Fibroblast of pulmonary artery (primary cell): ENCODE measurements at regions not wholly inside any gene's neighbourhood (a gene's known extent, or its start where the extent isn't known, plus 50 kb on each side); places are given as distances from the start of the nearest gene placed in this dataset.
"Not testable (repeated sequence)": the region's sequence is repeated elsewhere in the genome, so short reads cannot be mapped to it uniquely, and the experiment has no call there.

Experiments
- DNase-seq: peaks from one replicate; pipeline ENCODE4 v3.0.0-alpha.2; 2010; ENCODE audit warnings: low read depth
- H3K4me3 ChIP-seq: replicated peaks from 2 replicates; pipeline ENCODE4 v1.5.1; 2011; ENCODE audit warnings: low read depth, mild to moderate bottlenecking, control low read depth, low read length, moderate library complexity
- TF ChIP-seq, protein P1 (sequence below): IDR thresholded peaks from 2 replicates; pipeline ENCODE4 v1.5.1; 2011; ENCODE audit warnings: mild to moderate bottlenecking, control low read depth, low read length, inconsistent platforms; ENCODE audit errors: missing control alignments

DNA sequence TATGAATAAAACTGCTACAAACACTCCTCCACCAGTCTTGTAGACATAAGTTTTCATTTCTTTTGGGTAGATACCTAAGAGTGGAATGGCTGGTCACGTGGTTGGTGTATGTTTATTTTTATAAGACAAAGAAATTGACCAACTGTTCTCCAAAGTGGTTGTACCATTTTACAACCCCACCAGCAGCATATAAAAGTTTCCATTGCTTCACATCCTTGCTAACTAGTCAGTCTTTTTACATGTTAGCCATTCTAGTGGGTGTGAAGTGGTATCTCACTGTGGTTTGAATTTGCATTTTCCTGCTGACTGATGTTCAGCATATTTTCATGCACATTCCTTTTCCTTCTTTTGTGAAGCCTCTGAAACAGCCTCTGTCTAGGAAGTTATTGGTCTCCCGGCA is 76.2 kb upstream of the ADGRG2 start:
- H3K4me3 ChIP-seq = no peak overlapping the region
- DNase-seq = no peak
- TF ChIP-seq, protein P1, sequence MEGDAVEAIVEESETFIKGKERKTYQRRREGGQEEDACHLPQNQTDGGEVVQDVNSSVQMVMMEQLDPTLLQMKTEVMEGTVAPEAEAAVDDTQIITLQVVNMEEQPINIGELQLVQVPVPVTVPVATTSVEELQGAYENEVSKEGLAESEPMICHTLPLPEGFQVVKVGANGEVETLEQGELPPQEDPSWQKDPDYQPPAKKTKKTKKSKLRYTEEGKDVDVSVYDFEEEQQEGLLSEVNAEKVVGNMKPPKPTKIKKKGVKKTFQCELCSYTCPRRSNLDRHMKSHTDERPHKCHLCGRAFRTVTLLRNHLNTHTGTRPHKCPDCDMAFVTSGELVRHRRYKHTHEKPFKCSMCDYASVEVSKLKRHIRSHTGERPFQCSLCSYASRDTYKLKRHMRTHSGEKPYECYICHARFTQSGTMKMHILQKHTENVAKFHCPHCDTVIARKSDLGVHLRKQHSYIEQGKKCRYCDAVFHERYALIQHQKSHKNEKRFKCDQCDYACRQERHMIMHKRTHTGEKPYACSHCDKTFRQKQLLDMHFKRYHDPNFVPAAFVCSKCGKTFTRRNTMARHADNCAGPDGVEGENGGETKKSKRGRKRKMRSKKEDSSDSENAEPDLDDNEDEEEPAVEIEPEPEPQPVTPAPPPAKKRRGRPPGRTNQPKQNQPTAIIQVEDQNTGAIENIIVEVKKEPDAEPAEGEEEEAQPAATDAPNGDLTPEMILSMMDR = no peak

DNA sequence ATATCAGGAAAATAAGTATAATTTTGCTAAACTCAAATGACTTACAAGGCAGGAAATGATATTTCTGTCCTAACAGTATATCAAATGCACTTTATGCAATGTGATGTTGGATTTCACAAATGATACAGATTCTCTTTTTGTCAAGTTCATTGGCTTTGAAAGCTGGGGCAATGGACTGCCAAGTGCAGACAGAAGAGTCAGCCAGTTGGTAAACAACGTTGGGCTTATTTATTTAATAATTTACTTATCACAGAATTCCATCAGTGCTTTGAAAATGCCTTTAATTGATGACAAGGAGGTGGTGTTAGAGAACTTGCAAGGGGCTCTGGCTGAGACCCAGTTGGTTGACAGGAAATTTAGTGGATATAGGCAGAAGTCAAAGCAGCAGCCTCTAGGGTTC is 79.9 kb upstream of the ADGRG2 start:
- TF ChIP-seq, protein P1 = no peak
- DNase-seq = no peak
- H3K4me3 ChIP-seq = no peak overlapping the region

DNA sequence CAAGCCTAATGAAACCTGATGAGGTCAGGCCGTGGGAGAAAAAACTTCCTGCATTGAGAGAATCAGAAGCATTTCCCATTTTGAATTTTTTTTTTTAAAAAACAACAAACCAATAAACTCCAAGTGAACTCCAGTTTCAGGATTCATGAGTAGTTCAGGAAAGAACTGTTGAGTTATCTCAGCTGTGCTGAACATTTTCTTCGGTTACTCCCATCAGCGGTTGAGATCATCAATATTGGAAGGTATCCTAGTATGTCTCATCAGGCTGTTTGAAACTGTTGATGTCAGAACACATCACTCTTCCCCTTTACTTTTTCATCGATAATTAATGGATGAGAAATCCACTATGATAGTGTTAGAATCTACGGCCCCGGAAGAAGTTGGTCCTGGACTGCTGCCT is 82.4 kb upstream of the ADGRG2 start:
- TF ChIP-seq, protein P1 = no peak
- no peak for DNase-seq

DNA sequence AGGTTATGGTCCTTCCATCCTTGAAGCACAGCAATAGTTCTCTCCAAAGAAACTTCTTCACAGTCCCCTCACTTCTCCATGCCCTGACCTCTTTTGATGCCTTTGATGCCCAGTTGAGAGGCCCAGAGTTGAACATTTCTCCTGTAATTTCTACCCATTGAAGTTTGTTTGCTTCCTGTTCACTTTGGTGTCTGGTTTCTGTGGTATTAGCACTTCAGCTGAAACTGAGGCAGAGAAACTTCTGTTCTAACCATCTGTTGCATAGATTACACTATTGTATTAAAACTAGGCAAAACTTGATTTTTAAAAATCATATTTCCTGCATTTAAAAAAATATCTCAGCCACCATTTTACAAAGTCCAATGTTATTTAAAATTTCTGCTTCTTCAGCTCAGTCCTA is 89.8 kb upstream of the ADGRG2 start:
- DNase-seq = no peak
- TF ChIP-seq, protein P1 = no peak
- H3K4me3 ChIP-seq = no peak overlapping the region

More for the DNA sequence above, 82.4 kb upstream of the ADGRG2 start:
- H3K4me3 ChIP-seq = no peak overlapping the region

DNA sequence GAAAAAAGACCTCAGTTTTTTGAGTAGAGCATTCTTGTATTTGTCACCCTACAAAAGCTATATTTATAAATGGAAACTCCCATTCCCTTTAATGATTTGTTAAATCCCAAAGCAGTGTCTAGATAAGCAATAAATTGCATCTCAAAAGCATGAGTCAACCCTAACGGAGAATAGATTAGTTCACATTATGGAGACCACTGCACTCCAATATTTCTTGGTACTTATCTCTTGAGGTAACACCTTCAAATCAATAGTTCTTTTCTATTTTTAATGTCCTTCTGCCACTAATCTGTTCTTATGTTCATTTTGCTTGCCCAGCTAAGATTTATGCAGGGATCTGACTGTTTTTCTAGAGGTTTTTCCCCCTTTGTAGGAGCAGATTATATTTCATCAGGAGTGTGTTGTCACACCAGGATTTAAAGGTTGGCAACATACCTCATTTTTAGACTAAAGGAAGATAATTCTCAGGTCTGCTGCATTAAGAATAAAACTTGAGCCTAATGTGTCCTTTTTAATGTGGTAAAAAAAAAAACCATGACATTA is 91.4 kb upstream of the ADGRG2 start:
- TF ChIP-seq, protein P1 = no peak
- no peak for DNase-seq
- no peak overlapping the region for H3K4me3 ChIP-seq

DNA sequence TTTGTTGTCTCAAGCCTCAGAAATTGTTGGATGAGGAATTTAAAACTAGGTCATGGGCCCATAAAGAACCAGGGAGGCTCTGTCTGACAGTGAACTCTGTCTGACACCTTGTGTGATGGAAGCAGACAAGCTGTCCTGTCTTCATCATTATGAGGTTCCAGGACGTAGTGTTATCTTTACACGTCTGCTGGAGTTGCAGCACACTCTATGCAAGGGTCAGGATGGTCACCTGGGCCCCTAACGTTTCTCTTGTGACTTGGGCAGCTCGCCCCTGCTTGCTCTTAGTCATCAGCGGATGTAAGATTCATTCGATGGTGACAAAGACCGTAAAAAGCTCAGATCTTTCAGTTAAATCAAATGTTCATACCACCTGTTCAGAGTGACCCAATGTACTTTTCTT is 92.0 kb upstream of the ADGRG2 start:
- no peak overlapping the region for H3K4me3 ChIP-seq
- TF ChIP-seq, protein P1 = no peak
- no peak for DNase-seq

DNA sequence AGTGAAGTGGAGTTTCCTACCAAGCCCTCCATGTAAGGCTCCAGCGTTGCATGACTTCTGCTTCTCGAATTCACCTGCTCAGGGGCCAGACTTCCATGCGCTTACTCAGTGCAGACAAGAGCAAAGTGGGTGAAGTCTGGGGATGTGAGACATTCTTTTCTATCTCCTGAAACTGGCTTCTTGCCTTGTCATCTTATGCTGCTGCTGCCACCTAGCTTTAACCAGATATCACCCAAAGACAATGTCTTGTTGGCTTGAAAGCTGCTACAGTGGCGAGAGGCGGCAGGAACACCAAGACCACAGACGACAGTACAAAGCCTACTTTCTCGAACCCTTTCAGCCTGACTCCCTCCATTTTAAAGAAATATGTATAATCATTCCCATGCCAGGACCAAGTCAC is 103.6 kb upstream of the ADGRG2 start:
- H3K4me3 ChIP-seq = no peak overlapping the region
- TF ChIP-seq, protein P1 = no peak
- peak; percentile 0 for DNase-seq

DNA sequence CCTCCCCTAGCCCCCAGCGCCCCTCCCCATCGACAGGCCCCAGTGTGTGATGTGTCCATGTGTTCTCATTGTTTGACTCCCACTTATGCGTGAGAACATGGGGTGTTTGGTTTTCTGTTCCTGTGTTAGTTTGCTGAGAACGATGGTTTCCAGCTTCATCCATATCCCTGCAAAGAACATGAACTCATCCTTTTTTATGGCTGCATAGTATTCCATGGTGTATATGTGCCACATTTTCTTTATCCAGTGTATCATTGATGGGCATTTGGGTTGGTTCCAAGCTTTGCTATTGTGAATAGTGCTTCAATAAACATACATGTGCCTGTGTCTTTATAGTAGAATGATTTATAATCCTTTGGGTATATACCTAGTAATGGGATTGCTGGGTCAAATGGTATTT is 107.6 kb upstream of the ADGRG2 start:
- not testable (repeated sequence) for DNase-seq, H3K4me3 ChIP-seq
